ENCODE measurements at regions not wholly inside any gene's neighbourhood (a gene's known extent, or its start where the extent isn't known, plus 50 kb on each side); places are given as distances from the start of the nearest gene placed in this dataset.
"Not testable (repeated sequence)": the region's sequence is repeated elsewhere in the genome, so short reads cannot be mapped to it uniquely, and the experiment has no call there.

GRCh38 chr5:82956600-82956999 is 120.6 kb downstream of the TMEM167A start:
- Histone ChIP-seq H3K27me3 (no peaks in the 10 kb centered on the region), H3K4me1 (no peaks in the 10 kb centered on the region), H3K27ac (no peak overlapping the region), H3K4me3 (no peak overlapping the region), H3K9me3 (peaks cover 0 to 4% (median 0%) of the 10 kb centered on the region in 3 donors), H3K36me3 (replicated peaks in 1 of 2; ENCODE audit: insufficient read depth in 1 of 2, low read depth in 2 of 2) (no peaks in the 10 kb centered on the region)
- TF ChIP-seq POLR2A (IDR thresholded peaks at IDR 0.05) (no peak), CTCF (IDR thresholded peaks at IDR 0.05) (no peak)
- DNase-seq, result no peak
- intact Hi-C loops (cut with DNase I), result no loop called here
- no peak for ATAC-seq

GRCh38 chr5:82952326-82952725 is 124.9 kb downstream of the TMEM167A start:
- 98 to 100% methylated on average over 1 of the region's 1 CpG for WGBS, 2 donors
- TF ChIP-seq CTCF (IDR thresholded peaks at IDR 0.05), result no peak
- no peak for TF ChIP-seq POLR2A (IDR thresholded peaks at IDR 0.05)
- no peak for DNase-seq
- Histone ChIP-seq H3K27ac (no peak overlapping the region), H3K36me3 (replicated peaks in 1 of 2; ENCODE audit: insufficient read depth in 1 of 2, low read depth in 2 of 2) (no peaks in the 10 kb centered on the region), H3K4me3 (no peak overlapping the region), H3K4me1 (no peaks in the 10 kb centered on the region), H3K9me3 (peaks cover 0 to 4% (median 0%) of the 10 kb centered on the region in 3 donors), H3K27me3 (no peaks in the 10 kb centered on the region)
- intact Hi-C loops (cut with DNase I), result no loop called here
- no peak for ATAC-seq

- DNase-seq; H3K27ac ChIP-seq; ATAC-seq; H3K9me3 ChIP-seq; H3K27me3 ChIP-seq; H3K36me3 ChIP-seq (replicated peaks in 1 of 2; ENCODE audit: insufficient read depth in 1 of 2, low read depth in 2 of 2); H3K4me3 ChIP-seq; intact Hi-C loops (cut with DNase I); H3K4me1 ChIP-seq: not testable (repeated sequence)
- WGBS, 2 donors, result 80 to 85% methylated on average over 7 to 8 of the region's 8 CpGs
Observed at GRCh38 chr5:82944267-82944666, 132.9 kb downstream of the TMEM167A start.

- ATAC-seq (no peak), DNase-seq (no peak)
- Histone ChIP-seq H3K27me3 (no peaks in the 10 kb centered on the region), H3K4me3 (no peak overlapping the region), H3K4me1 (no peaks in the 10 kb centered on the region), H3K27ac (no peak overlapping the region), H3K36me3 (replicated peaks in 1 of 2; ENCODE audit: insufficient read depth in 1 of 2, low read depth in 2 of 2) (no peaks in the 10 kb centered on the region), H3K9me3 (no peaks in the 10 kb centered on the region)
- TF ChIP-seq CTCF (IDR thresholded peaks at IDR 0.05) (no peak), POLR2A (IDR thresholded peaks at IDR 0.05) (no peak)
- intact Hi-C loops (cut with DNase I), result no loop called here
- 36 to 39% methylated on average over 1 of the region's 1 CpG for WGBS, 2 donors
Observed at GRCh38 chr5:82942083-82942881, 134.9 kb downstream of the TMEM167A start.

- no peak for TF ChIP-seq CTCF (IDR thresholded peaks at IDR 0.05)
- no peak for TF ChIP-seq POLR2A (IDR thresholded peaks at IDR 0.05)
- H3K9me3 ChIP-seq, result no peaks in the 10 kb centered on the region
- intact Hi-C loops (cut with DNase I), result no loop called here
- no peak overlapping the region for H3K27ac ChIP-seq
- H3K27me3 ChIP-seq, result no peaks in the 10 kb centered on the region
- no peaks in the 10 kb centered on the region for H3K4me1 ChIP-seq
- H3K36me3 ChIP-seq (replicated peaks in 1 of 2; ENCODE audit: insufficient read depth in 1 of 2, low read depth in 2 of 2), result no peaks in the 10 kb centered on the region
- no peak overlapping the region for H3K4me3 ChIP-seq
- ATAC-seq (no peak), DNase-seq (no peak)
- whole genome bisulfite sequencing, 2 donors, result 82 to 87% methylated on average over 4 of the region's 4 CpGs
Observed at GRCh38 chr5:82938901-82939725, 138.1 kb downstream of the TMEM167A start.

- ATAC-seq; H3K4me3 ChIP-seq; H3K36me3 ChIP-seq (replicated peaks in 1 of 2; ENCODE audit: insufficient read depth in 1 of 2, low read depth in 2 of 2); H3K4me1 ChIP-seq; H3K27me3 ChIP-seq; intact Hi-C loops (cut with DNase I); H3K27ac ChIP-seq; H3K9me3 ChIP-seq; DNase-seq: not testable (repeated sequence)
- WGBS, 2 donors, result 75 to 79% methylated on average over 24 to 28 of the region's 28 CpGs
Observed at GRCh38 chr5:82932473-82933220, 144.5 kb downstream of the TMEM167A start.

All from body of pancreas (tissue), 4 donors.